Brain microvascular endothelial cell (primary cell): ENCODE measurements at regions not wholly inside any gene's neighbourhood (a gene's known extent, or its start where the extent isn't known, plus 50 kb on each side); places are given as distances from the start of the nearest gene placed in this dataset.
"Not testable (repeated sequence)": the region's sequence is repeated elsewhere in the genome, so short reads cannot be mapped to it uniquely, and the experiment has no call there.

Experiments used
- DNase-seq: peaks from one replicate; pipeline ENCODE4 v3.0.0-alpha.2; 2020
- H3K27ac ChIP-seq: fragments of 250-450 bp; sonication (Bioruptor Pico); 2 replicates; pipeline ENCODE4 v1.5.1; 2020; ENCODE audit warnings: mild to moderate bottlenecking, moderate library complexity
- H3K27me3 ChIP-seq: fragments of 250-450 bp; sonication (Bioruptor Pico); replicated peaks from 2 replicates; pipeline ENCODE4 v1.5.1; 2020; ENCODE audit warnings: mild to moderate bottlenecking
- H3K36me3 ChIP-seq: fragments of 250-450 bp; sonication (Bioruptor Pico); replicated peaks from 2 replicates; pipeline ENCODE4 v1.5.1; 2020; ENCODE audit warnings: mild to moderate bottlenecking
- H3K4me3 ChIP-seq: 2 replicates; pipeline ENCODE4 v1.5.1; 2011; ENCODE audit warnings: low read depth, mild to moderate bottlenecking, control low read depth, low read length, moderate library complexity
- in situ Hi-C: cut with HindIII; loops from 2 replicates; pipeline ENCODE4 v1.10.0; 2017; ENCODE audit warnings: low sequenced_read_pairs, low pct_ligation_motif_present
- TF ChIP-seq, protein P1 (sequence below): IDR thresholded peaks from 2 replicates; pipeline ENCODE4 v1.5.1; 2011; ENCODE audit warnings: low read depth, mild to moderate bottlenecking, moderate library complexity, low read length, control low read depth, inconsistent platforms; ENCODE audit errors: missing control alignments

GRCh38 chr15:61339516-61339915, 110.4 kb upstream of the RORA start:
- DNase-seq = no peak
- in situ Hi-C loops = no loop called here
- H3K27me3 ChIP-seq = no peaks in the 10 kb centered on the region
- TF ChIP-seq, protein P1, sequence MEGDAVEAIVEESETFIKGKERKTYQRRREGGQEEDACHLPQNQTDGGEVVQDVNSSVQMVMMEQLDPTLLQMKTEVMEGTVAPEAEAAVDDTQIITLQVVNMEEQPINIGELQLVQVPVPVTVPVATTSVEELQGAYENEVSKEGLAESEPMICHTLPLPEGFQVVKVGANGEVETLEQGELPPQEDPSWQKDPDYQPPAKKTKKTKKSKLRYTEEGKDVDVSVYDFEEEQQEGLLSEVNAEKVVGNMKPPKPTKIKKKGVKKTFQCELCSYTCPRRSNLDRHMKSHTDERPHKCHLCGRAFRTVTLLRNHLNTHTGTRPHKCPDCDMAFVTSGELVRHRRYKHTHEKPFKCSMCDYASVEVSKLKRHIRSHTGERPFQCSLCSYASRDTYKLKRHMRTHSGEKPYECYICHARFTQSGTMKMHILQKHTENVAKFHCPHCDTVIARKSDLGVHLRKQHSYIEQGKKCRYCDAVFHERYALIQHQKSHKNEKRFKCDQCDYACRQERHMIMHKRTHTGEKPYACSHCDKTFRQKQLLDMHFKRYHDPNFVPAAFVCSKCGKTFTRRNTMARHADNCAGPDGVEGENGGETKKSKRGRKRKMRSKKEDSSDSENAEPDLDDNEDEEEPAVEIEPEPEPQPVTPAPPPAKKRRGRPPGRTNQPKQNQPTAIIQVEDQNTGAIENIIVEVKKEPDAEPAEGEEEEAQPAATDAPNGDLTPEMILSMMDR = no peak
- no peak overlapping the region for H3K27ac ChIP-seq
- no peaks in the 10 kb centered on the region for H3K36me3 ChIP-seq
- H3K4me3 ChIP-seq = no peak overlapping the region

GRCh38 chr15:61337541-61337940, 108.4 kb upstream of the RORA start:
- no peaks in the 10 kb centered on the region for H3K36me3 ChIP-seq
- no peak overlapping the region for H3K4me3 ChIP-seq
- TF ChIP-seq, protein P1 = no peak
- DNase-seq = no peak
- no peaks in the 10 kb centered on the region for H3K27me3 ChIP-seq
- in situ Hi-C loops = no loop called here
- no peak overlapping the region for H3K27ac ChIP-seq

GRCh38 chr15:61336026-61336638, 107.0 kb upstream of the RORA start:
- no peak overlapping the region for H3K27ac ChIP-seq
- H3K4me3 ChIP-seq = no peak overlapping the region
- in situ Hi-C loops = no loop called here
- H3K27me3 ChIP-seq = no peaks in the 10 kb centered on the region
- TF ChIP-seq, protein P1 = no peak
- DNase-seq = no peak
- no peaks in the 10 kb centered on the region for H3K36me3 ChIP-seq

- H3K36me3 ChIP-seq, H3K27ac ChIP-seq, in situ Hi-C loops: not testable (repeated sequence)
Measured at GRCh38 chr15:61334714-61335113, 105.6 kb upstream of the RORA start.

DNA sequence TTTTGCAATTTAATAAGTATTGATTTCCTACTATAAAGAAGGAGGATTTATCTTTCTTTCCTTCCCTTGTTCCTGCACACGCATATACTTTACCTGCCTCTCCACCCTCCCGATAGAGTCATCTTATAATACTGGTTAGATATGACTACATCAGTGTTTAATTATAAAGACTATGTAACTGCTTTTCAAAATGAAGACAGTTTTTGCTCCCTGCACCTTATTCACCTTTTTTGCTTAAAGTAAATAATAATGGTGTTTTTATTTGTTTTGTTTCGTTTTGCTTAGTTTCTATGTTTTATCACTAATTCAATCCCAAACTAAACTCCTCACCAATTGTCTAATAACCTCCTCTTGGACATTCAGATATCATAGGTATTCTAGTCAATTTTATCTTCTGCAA, 101.9 kb upstream of the RORA start:
- TF ChIP-seq, protein P1 = no peak
- H3K4me3 ChIP-seq = no peak overlapping the region
- no peaks in the 10 kb centered on the region for H3K36me3 ChIP-seq
- no peaks in the 10 kb centered on the region for H3K27me3 ChIP-seq
- in situ Hi-C loops = no loop called here
- H3K27ac ChIP-seq = no peak overlapping the region
- DNase-seq = no peak

More at GRCh38 chr15:61334714-61335113, 105.6 kb upstream of the RORA start:
- DNase-seq, H3K4me3 ChIP-seq, H3K27me3 ChIP-seq: not testable (repeated sequence)

DNA sequence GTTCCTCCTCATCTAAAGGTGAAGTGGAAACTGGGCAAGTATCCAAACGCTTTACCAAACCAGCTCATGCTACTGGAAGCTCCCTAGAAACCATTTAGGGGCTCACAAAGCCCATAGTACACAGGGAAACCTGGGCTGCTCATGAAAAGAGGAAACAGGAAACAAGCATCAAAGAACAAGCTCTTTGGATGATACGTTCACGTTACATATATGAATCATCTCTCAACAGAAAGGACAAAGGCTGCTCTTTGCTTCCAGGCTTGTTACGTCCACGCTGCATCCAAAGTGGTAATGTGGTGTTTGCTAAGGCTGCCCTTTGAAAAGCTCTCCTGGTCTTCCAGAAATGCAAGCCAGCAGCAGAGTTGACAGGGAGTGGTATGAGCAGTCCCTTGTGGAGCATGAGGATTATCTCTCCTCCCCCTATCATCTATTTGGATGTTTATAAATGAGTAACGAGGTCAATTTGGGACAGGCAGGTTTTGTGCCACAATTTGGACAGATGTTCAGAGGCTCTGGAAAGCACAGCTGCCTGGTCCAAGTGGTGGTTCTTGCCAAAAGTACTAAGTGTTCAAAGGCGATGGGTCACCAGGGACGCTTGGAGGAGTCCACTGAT, 98.0 kb upstream of the RORA start:
- in situ Hi-C loops = no loop called here
- H3K36me3 ChIP-seq = no peaks in the 10 kb centered on the region
- no peak overlapping the region for H3K27ac ChIP-seq
- H3K4me3 ChIP-seq = no peak overlapping the region
- DNase-seq = no peak
- TF ChIP-seq, protein P1 = no peak
- no peaks in the 10 kb centered on the region for H3K27me3 ChIP-seq
